HS-5 (cell line): ENCODE measurements at regions not wholly inside any gene's neighbourhood (a gene's known extent, or its start where the extent isn't known, plus 50 kb on each side); places are given as distances from the start of the nearest gene placed in this dataset.

Experiments used
- DNase-seq: peaks from one replicate; pipeline ENCODE4 v3.0.0-alpha.2; 2012; ENCODE audit warnings: low read depth

GRCh38 chr2:196224756-196225155, 53.4 kb upstream of the STK17B start:
- DNase-seq = no peak

DNA sequence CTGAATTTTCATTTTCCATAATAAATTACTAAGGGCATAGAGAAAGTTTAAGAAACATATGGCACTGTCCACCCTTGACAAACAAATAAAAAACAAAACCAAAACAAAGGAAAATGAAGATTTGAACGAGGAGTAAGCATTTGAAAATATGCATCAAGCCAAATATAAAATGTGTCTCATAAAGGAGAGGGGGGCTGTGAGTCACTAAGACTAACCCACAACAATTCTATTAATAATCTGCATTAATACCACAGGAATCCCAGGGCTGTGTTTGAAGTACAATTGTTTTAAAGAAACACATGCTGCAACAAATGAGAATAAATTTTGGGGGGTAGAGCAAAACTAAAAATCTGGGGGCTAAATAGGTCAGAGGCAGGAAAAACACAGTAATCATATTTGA, 53.8 kb upstream of the STK17B start:
- no peak for DNase-seq

- DNase-seq = no peak
These were observed 54.8 kb upstream of the STK17B start for GRCh38 chr2:196226058-196226706.

DNA sequence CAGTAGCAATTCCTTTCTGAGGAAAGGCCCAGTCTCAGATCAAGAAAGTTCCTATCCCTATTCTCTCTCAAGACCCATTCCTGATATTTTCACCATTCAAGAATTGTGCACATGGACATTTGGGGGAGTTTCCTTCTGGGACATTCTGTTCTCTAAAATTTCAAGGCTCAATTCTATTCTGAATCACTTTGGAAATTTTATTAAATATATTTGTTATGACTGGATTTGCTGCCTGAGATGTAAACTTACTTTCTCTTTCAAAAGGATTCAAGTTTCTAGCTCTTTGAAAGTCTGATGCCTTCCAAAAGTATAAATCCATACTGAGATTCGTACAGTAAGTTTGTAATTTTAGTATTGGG, 55.3 kb upstream of the STK17B start:
- DNase-seq = no peak

DNA sequence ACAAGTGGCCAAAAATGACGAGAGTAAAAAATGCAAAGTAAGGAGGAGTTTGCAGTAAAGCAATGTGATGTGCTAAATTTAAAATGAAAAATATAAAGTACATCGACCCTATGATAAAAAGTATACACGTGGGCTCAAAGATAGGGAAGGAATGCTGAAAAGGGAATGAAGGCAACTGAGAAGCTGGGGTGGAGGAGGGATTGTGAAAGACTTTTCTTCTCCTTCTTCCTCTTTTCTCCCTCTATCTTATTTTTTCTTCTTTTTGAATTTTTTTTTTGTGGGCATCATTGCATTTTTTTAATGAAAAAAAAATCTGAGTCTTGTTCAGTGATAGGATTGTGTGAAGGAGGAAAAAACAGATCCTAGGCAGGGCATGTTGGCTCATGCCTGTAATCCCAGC, 57.6 kb upstream of the STK17B start:
- no peak for DNase-seq

DNA sequence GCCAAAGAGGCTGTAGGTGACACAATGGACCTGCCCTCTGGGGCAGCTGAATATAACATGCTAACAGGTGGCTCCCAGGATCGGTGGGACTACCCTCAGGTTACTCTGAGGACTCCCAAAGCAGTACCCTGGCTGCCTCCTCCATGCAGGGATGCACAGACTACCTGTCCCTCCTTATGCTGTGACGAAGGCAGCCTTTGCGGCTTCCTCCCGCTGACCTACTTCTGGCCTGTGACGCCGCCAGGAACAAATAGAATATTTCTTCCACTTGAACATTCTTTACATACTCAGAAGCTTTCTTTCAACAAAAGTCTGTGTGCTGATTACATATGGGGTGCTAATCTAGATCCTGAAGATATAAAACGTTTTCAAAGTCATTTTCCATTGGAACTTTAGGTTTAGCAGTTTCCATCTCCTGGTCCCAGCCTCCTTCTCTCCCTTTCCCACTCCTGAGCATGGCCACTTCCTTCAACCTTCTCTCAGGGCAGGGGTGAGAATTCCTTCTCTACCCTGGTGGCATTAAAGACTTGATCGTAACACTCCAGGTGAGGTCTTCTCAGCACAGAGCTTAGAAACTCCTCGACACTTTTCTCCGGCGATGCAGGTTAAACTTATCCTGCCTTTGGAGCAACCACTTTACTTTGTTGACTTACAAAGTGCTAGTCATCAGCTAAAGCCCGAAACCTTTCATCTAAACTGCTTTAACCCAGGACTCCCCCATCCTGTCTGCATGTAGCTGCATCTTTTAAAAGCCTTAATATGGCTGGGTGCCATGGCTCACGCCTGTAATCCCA, 58.9 kb upstream of the STK17B start:
- no peak for DNase-seq

DNA sequence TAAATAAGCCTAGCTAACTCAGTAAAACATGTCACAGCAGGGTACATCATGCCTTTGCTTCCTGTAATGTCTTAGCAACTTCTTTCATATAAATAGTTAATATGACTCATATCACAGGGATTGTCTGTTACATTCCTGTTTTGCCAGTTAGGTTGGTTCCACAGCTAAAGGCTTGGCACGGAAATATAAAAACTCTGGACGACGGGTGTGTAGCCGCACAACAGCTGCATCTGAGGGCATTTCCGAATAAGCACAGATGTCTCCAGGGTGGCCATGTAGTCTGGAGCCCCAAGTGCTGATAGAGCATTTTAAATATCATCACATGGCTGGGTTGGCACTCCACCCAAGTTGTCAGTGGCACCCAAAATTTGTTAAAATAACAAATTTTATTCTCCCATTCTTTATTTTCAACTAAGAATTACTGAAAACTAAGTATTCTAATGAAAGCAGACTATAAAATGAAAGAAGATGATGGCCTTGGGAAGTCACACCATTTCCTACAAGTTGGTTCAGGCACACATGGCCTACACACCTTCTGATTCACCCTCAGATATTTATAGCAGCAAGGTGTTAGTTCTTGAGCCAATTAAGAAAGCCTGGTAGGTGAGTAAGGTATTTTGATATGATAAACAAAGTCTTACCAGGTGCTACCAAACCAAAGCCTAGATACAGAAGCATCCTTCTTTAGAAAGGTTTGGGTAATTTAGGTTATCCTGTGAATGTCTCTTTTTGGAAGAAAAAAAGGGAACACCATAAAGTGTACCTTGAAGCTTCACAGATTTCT, 61.8 kb upstream of the STK17B start:
- peak; percentile 83 for DNase-seq

DNA sequence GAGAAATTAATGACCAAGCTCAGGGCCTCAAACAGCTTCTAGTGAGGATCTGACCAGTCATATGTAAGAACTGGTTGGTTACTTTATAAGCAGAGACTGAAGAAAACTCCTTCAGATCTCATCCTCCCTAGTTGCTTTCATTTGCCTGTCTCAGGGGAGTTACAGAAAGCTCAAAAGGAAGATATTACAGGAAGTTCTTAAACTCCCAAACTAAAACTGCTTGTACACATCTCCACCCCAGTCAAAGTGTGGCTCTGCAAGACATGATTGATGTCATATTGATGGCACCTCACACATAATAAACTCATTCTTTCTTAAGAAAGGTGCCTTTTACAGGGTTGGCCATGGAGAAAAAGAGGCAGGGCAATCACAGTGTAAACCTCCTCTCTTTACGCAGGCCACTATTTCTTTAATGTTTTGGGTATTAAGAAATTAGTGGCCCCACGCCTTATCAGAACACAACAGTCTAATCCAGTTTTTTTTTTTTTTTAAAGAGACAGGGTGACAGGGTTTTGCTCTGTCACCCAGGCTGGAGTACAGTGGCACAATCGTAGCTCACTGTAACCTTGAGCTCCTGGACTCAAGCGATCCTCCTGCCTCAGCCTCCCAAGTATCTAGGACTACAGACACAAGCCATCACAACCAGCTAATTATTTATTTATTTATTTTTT, 62.6 kb upstream of the STK17B start:
- DNase-seq = no peak

GRCh38 chr2:196234672-196235071, 63.3 kb upstream of the STK17B start:
- DNase-seq = no peak

DNA sequence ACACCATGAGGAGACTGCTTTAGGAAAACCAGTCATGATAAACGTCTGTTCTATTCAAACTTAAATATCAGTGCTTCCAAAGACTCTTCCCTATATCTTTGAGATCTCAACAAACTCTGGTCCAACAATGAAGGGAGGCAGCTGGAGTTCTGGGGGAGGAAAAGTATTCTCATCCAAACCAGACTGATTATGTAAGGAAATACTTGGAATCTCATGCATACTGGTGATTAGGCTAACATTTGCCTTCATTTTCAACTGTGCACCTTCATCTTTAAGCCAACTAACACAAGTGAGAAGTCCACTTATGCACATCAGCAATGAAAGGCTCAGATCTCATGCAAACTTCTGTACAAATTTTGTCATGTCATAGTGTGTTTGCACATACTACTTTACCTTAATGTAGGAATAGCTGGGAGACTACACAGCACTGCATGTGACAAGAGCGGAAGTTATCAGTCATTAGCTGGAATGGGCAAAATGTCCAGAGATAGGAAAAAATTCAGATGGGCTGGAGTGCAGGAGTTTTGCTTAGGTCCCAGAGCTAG, 67.5 kb upstream of the STK17B start:
- DNase-seq = no peak

- no peak for DNase-seq
These were observed 68.5 kb upstream of the STK17B start for GRCh38 chr2:196239622-196240587.

DNA sequence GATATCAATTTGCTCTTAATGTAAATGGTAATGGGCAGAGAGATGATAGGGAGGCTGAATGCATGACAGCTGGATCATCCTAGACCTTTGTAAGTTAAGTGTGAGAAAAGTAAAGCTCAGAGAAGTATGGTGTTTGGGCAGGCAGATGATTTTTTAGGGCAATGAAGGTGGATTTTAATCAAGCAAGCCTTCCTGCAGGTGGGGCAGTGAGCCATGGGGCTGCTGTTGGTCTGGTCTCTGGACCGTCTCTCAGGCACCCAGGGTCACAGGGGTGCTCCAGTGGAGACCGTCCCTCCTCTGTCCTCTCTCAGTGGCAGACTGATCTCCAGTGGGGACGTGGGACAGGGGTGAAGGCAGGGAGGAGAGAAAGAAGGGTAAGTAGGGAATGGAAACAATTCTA, 69.8 kb upstream of the STK17B start:
- no peak for DNase-seq

- no peak for DNase-seq
These were observed 70.8 kb upstream of the STK17B start for GRCh38 chr2:196242131-196242620.

DNA sequence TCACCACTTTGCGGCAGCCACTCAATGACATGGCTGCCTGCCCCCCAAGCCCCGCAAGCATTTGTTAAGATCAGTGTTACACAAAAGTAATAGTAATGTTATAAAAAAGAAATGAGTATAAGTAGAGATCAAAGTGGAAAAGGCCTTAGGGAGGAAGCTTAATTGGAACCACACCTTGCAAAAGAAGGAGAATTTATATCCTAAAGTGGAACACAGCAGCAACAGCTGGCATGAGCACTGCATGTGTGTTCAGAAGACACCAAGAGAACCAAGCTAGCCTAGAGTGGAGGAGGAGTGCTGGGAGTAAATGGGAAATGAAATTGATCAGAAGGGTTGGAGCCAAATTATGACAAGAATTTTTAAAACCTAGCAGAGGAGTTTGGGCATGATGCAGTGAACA, 73.1 kb upstream of the STK17B start:
- no peak for DNase-seq

- no peak for DNase-seq
These were observed 73.6 kb upstream of the STK17B start for GRCh38 chr2:196244966-196245365.

GRCh38 chr2:196245378-196246140, 74.2 kb upstream of the STK17B start:
- no peak for DNase-seq

DNA sequence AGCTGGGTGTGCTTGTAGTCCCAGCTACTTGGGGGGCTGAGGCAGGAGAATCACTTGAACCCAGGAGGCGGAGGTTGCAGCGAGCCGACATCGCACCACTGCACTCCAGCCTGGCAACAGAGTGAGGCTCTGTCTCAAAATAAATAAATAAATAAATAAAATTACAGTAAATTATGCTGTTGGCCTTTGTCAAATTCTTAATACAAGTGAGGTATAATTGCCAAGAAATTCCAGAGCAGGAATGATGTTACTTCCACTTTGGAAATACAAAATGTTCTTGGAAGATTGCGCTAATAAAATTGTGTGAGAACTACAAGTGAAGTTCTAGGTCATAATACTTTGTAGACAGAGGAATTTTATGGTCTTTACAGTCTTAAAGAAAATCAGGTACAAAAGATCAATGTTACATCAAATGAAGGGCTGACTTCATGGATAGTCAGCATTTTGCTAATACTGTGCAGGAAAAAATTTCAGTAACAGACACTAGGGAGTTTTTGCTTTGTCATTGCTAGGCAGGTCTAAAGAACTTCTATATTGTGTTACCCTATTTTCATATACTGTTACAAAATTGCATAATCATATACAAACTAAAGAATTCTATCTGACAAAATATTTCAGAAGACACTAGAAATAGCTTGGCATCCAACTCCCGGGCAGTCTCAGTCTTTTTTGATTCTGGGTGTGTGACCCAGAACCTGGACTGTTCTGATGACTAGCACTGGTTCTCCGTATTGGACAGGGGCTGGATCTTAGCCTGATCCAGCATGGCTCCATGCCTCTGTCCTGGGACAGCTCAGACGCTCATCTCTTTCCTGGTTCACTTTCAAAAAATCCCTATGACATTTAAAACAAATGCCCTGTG, 76.0 kb upstream of the STK17B start:
- DNase-seq = no peak

DNA sequence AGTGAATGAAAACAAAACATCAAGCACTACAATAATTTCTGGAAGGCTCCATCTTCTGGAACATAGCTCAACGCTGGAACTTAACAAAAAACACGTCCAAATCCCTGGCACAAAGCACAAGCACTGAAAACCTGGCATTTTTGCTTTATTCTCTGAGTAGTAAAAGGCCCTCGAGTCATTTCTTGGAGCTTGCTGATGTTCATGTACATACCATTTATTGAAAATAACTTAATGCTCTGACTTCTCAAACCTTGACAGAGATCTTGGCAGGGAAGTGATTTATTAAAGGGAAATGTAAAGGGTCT, 76.5 kb upstream of the STK17B start:
- DNase-seq = no peak

GRCh38 chr2:196248467-196249094, 77.2 kb upstream of the STK17B start:
- no peak for DNase-seq
